Renal pelvis (tissue), 1 donor: ENCODE measurements at regions not wholly inside any gene's neighbourhood (a gene's known extent, or its start where the extent isn't known, plus 50 kb on each side); places are given as distances from the start of the nearest gene placed in this dataset.
"Not testable (repeated sequence)": the region's sequence is repeated elsewhere in the genome, so short reads cannot be mapped to it uniquely, and the experiment has no call there.

Source experiments
- DNase-seq: peaks from one replicate; pipeline ENCODE4 v3.0.0-alpha.2; 2013

DNA sequence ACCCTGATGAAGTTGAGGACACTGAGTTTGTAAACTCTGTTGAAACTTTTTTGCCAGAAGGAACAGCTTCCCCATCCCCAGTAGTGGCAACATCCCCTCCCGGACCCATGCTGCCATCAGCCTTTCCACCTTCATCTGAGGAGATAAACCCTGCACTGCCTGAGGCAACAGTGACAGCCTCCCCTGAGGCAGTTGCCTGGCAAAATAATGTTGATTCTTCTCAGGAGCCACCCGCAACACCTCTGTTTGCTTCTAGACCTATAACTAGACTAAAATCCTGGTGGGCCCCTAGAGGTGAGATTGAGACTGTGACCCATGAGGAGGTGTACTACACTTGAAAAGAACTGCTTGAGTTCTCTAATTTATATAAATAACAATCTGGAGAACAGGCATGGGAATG lies 597.6 kb upstream of the NR3C2 start:
- DNase-seq: not testable (repeated sequence)

DNA sequence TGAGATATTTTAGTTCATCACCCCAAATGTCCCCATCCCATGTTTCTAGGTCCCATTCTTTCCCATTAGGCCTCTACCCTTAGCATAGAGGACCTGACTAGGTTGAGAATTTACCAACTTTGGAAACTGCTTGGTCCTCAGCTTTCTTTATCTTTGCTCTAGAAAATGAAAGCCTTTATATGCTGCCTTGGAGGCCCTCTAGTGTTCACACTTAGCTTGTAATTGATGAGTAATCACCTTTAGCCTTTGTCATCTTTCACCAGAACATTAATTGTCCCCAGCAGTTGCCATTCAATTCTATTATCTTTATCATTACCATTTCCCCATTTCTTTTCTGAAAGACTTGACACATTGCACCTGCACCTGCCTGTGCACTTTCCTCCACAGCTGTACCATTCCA lies 589.2 kb upstream of the NR3C2 start:
- DNase-seq: no peak

DNA sequence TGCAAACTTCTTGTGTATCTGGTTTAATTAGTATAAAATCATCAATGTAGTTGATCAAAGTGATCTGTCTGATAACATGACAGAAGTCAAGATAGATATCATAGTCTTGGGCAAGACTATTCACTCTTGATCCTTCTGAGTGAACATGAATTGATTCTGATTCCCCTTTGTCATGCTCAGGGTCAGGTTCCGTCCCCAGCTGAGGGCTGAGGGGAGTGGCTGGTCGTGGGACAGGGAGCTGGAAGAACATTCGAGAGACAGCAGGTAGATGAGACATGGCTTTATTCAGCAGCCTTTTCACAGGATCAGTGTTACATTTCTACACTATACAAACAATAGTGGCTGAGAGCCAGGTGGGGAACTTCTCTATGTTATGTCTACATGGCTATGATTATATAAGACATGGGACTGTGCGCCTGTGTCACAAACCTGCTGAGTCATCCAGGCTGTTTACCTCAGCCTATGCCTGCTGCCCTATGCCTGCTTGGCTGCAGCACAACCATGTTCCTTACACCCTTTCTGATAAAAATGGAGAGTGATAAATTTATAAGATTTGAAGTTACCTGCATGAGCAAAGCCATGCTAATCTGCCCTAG lies 586.9 kb upstream of the NR3C2 start:
- no peak for DNase-seq

DNA sequence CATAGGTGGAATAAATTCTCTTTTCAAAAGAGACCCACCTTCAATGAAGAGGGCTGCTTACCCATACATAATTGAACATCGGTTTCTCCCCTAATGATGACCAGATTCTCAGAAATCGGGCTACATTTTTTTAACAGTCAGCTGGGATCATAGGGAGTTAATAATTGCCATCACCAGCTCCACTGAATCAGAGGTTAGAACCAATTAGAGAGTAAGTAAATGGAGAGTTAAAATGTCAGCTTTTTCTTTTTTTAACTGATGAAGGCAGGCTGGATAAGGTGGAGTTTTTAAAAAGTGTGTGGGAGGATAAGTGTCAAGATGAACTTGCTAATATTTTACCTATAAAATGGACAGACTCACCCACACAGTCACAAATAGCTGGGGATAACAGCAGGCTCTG lies 584.5 kb upstream of the NR3C2 start:
- no peak for DNase-seq

DNA sequence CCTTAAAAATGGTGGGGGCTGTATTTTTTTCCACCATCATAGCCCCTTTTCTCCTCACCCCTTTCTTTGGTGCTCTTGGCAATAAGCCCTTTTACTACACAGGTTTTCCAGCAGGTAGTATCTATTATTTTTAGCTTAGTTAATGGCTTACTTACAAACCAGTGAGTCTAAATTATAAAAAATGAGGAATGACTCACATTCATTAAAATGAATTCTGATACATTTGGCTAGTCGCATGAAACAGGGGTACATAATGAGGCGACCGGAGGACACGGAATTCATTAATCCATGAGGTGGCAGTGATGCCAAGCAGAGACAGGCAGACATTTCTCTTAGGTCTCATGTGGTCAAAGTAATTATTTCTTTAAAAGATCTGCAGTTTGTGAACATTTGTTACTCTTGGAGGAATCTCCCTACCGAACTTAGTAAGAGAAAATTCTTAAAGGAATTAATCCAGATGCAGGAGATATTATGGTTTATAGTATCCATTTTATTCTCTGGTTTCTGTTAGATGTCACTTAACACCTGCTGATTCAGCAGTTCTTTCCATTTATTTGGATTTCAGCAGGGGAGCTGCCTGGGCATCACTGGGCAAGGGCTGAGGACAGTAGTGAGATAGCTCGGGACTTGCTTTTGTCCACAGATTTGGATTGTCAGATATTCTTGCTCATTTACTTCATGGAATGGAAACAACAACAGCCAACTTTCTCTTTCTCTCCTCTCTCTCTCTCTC lies 575.0 kb upstream of the NR3C2 start:
- no peak for DNase-seq

DNA sequence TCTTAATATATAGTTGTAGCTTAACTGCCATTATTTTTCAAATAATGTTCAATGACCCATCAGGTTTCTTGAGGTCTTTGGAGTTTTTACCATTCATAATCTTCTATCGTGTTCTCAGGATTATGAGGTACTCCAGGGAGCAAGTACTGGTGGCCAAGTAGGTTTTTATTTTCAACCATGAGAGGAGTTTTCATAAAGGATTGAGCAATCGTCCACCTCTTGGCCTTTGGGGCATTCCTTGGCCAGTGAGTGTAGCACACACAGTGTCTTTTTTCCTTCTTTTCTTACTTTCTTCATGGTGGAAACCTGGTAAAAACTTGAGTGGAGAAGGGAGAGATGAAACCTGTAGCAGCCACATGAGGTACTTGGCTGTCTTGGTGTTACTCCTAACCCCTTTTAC lies 567.0 kb upstream of the NR3C2 start:
- no peak for DNase-seq

DNA sequence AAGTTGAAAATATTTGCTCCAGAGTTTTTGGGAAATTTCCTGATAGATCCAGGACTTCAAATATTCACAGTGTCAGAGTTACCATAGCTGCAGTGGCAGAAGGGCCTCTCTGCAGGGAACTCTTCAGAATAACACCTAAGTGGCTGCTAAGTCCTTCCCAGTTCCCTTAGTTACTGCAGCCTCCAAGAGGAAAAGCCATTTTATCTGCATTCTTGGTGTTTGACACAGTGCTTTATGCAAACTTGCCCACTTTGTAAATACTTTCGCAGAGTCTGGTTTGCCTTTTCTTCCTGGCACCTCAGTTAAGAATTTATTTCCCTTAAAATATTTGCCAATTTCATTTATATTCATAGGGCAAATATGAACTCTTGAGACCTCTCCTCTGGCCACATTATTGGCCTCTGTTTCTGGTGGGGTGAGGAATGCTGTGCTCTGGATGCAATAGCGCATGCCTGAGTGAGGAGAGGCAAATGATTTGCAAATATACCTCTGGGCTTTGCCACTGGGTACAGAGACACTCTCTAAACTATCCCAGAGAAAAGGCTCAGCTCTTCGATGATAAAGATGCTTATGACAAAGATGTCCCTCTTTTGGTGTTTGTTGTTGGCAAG lies 566.3 kb upstream of the NR3C2 start:
- DNase-seq: no peak

DNA sequence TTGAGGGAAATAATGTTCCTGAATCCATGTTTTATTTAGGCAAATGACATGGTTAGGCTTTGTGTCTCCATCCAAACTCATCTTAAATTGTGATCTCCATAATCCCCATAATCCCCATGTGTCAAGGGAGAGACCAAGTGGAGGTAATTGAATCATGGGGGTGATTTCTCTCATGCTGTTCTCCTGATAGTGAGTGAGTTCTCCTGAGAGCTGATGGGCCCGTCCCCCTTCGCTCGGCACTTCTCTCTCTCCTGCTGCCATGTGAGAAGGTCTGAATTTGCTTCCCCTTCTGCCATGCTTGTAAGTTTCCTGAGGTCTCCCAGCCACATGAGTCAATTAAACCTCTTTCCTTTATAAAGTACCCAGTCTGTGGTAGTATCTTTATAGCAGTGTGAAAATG lies 563.0 kb upstream of the NR3C2 start:
- no peak for DNase-seq

DNA sequence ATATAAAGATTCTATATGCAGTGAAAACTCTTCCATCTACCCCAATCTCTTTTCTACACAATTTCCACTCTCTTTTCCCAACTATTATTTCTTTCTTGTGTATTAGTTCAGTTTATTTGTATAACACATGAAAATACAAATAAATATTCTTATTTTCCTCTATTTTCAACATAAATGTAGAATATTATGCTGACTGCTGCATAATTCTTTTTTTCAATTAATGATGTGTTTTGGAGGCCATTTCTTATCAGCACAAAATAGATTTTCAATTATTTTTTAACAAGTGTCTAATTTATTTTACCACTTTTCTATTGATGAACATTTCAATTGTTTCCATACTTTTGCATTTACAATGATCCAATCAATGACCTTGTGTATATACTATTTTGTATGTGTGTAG lies 557.7 kb upstream of the NR3C2 start:
- DNase-seq: no peak

DNA sequence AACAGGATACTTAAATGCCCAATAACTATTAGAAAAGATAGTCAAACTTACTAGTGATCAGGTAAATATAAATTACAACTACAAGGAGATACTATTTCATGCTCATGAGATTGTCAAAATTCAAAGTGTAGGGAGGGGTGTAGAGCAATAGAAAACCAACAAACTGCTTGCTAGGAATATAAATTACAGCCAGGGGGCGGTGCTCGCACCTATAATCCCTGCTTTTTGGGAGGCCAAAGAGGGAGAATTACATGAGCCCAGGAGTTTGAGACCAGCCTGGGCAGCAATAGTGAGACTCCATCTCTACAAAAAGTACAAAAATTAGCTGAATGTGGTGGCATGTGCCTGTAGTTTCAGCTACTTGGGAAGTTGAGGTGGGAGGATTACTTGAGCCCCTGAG lies 556.5 kb upstream of the NR3C2 start:
- no peak for DNase-seq

DNA sequence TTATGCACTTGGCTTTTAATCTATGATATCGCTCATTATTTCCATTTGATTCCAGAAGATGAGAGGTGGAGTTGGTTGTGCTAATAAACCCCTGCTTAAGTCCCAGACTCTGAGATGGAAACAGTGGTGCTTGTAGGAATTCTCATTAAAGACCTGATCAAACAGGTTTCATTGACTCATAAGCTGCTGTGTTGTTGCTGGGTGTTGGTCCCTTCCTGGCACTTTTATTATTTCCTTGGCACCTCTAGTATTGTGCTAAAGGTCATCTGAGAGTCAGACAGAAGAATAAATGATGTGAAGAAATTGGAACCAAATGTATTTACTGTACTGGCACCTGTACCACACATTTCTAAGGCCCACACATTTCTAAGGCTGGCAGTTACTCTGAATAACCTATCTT lies 544.7 kb upstream of the NR3C2 start:
- no peak for DNase-seq

DNA sequence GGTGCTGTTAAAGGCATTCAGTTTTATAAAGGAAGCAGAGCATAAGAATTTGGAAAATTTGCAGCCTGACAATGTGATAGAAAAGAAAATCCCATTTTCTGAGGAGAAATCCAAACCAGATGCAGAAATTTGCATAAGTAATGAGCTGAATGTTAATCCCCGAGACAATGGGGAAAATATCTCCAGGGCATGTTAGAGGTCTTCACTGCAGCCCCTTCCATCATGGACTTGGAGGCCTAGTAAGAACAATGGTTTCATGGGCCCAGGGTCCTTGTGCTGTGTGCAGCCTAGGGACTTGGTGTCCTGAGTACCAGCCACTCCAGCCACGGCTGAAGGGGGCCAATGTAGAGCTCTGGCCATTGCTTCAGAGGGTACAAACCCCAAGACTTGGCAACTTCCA lies 542.7 kb upstream of the NR3C2 start:
- no peak for DNase-seq

DNA sequence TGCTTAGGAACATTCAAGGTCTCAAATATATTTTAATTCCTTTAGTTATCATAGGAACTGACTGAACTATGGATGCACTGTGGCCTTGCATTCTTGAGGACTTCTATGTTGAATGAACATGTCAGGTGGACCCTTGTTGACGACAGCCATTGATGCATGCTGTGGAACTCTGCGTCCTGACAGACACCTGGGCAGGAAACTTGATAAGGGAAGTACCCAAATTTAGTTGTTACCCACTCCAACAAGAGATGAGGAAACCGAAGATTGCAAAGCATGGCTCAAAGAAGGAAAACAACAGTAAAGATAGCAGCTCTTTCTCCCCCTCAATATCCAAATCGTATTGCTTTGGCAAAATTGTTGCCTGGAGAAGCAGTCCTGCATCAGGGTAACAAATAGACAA lies 540.0 kb upstream of the NR3C2 start:
- no peak for DNase-seq

DNA sequence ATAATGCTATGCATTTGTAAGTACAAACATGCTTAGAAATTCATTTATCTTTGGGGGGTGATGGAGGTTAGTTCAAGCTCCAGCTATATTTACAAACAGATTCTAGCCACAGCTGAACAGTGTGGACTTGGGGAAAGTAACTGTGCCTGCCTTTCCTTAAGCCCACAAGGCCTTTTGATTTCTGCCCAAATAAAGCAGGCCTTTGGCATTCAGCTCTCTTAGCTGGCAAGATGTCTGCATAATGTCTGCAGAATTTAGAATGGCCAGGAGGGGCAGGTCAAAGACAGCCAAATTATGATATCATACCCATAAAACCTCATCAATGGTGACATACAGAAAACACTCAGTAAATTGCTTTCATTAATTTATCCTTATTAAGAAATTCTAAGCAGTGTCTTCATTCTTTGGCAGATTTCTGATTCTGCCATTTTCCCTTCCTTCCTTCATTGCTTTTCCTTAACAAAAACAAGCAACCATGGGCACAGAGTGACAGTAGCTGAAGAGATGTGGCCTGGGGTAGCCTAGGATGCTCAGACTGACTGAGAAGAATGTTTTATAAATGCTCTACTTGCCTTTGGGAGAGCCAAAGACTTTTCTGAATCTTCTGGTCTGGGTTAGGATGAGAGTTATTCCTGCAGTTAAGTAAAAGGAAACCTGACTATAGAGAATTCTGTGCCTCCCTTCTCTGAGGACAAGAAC lies 538.7 kb upstream of the NR3C2 start:
- DNase-seq: no peak

DNA sequence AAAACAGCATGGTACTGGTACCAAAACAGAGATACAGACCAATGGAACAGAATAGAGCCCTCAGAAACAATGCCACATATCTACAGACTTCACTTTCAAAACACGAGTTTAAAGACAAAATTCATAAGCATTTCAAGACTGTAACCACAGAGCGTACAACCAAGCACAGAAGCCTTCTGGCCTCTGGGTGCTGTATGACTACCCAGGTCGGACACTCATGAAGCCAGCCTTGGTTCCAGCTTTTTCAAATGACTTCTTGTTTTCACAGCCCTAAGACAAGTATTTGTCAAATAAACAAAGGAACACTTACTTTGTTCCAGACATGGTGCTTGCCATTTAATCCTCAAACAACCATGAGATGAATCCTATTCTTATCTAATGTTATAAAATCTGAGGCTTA lies 536.1 kb upstream of the NR3C2 start:
- DNase-seq: no peak

DNA sequence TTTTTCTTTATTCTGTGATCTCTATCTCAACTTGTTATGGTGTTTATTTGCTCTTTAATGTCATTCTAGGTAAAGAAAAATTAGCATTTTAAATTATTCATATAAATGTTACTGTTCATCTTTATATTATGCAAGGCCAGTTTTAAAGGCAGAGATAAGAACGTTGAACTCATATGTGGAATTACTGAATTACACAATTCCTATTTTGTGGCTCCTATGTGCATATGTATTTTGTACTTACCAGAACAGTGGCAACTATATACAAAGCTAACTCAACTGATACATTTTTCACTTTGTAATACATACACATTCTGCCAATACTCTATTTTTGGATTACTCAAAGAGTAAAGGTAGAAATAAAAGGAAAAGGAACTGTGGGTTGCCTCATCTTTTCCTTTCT lies 533.2 kb upstream of the NR3C2 start:
- DNase-seq: no peak

DNA sequence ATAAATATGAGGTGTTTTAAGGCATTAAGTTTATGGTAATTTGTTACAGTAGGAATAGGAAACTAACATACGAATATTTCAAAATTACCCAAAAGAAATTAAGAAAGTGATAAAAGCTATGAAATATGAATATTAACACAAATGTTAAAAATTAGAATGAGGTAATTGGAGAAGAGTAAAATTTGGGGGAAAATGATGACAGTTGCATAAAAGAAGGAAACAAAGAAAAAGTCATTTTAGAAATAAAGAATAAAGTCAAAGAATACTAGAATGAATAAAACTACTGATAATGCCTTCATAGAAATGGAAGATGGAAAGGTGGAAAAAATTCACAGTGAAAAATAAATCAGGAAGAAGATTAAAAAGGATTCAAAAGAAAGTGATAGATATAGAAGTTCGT lies 522.9 kb upstream of the NR3C2 start:
- no peak for DNase-seq

DNA sequence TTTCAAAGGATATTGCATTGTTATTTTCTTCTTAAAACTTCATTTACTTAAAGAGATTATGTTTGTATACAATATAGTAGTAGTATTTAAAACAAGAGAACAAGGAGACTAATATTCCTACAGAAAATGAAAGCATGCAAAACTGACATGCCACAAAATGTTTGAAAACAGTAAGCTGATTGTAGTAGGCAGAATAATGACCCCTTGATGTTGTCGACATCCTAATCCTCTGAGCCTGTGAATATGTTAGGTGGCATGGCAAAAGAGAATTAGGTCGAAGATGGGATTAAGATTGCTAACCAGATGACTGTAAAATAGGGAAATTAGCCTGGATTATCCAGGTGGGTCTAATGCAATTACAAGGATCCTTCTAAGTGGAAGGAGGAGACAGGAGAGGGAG lies 522.2 kb upstream of the NR3C2 start:
- DNase-seq: no peak

DNA sequence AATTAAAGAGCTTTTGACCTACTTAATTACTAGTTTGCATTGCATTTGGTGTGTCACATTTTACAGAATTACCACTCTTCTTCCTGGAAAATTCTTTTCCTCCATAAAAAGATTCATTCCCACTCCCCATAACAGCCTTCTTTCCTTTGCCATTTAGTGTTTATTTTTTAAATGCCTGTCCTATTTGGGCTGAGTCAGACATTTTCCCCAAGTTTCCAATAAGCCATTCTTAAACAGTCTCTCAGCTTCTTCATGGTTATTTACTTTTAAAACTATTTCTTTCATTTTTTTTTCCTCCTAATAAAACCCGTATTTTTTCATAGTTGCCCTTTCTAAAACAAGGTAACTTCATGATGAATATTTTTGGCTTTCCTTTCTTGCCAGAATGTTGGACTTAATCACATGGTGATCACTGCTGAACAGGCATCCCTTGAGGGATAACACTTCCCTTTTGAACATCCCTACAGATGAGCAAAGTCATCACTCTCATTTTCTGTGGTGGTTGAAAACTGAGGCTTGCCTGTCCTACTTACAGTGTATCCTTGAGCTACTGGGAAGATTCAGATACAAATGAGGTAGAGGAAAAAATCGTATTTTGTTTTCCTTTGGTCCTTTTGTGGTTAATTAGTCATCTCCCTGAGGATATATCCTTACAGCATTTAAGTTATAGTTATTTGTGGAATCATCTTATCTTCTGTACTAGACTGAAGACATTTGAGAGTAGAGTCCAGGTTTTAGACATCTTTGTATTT lies 520.5 kb upstream of the NR3C2 start:
- DNase-seq: no peak

DNA sequence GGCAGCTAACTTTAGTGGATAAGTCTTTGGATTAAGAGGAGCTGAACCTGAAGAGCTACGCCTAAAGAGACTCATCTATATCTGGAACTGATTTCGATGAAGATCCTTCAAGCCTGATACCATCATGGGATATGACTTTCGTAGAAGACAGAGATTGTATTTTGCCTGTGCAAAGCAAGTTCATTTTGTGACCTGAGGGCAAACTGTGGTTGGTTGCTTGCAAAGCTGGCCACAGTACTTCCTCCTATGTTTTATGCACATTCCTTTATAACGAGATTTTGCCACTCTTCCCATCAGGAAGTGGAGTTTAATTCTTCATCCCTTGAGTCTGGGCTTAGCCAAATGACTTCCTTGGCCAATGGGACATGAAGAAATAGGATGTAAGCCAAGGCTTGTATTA lies 519.3 kb upstream of the NR3C2 start:
- DNase-seq: no peak

DNA sequence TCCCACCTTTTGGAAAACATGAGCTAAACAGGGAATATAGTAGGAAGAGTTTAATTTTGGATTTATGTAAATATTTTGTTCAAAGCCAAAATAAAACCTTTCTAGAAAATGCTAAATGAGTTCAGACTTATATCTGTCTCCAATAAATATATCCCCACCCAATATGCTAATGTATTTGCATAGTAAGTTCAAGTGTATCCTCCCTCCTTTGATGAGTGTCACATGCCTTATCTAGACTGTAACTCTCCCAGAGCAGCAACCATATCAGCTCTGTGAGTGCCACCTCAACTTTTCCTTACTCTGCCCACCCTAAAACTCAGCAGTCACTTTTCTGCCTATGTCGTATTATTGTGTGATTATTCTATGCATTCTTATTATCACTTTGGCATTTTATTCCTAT lies 516.1 kb upstream of the NR3C2 start:
- no peak for DNase-seq

DNA sequence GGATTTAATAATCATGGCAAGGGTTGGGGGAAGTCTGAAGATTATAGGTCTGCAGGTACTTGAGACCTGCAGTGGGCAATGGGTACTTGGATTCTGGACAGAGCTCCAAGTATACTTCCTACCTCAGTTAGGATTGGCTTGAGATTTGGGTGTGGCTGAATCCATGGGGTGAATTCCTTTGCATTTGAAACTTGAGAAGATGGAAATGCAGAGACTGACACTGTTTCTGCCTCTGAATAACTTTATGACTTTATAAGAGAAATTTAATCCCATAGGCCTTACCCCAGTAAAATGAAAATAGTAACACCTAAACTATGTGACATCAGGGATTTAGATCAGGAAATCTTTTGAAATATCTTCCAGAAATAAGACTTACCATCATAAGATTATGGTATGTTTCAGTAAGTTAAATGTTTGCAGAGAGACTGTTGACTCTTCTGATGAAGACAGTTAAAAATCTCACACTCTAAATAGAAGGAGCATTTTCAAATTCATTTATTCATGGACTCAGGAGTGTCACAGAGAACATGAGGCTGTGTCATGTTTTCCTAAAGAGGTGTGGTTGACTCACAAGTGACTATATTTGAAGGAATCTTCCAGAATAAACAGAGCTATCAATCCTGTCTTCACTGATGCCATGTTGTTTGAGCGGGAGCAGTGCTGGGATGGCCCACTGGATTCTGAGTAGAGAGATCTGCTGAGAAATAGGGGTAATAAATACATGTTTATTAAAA lies 513.5 kb upstream of the NR3C2 start:
- no peak for DNase-seq
